ENCODE measurements at regions not wholly inside any gene's neighbourhood (a gene's known extent, or its start where the extent isn't known, plus 50 kb on each side); places are given as distances from the start of the nearest gene placed in this dataset.

DNA sequence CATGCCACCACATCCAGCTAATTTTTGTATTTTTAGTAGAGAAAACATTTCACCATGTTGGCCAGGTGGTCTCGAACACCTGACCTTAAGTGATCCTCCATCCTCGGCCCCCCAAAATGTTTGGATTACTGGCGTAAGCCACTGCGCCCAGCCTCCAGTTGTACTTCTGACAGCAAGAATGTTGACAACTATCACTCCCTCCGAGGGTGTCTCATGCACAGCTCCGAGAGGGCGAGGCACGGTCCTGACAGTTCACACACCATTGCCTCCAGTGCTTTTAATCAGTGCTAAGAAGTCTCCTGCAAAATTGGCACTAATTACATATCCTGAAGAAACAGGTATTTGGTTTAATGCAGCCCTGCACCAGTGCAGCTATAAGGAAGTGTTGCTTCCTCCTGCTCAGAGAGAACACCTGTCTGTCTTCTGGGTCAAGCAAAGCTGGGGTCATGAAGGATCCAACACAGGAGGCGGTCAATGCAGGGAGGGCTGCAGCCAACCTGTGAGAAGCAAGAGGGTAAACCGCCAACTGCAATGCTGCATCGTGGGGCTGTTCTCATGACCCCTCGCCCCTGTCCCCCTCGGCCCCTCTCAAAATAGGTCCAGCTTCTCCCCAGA lies 184.0 kb downstream of the MED10 start:
- DNase-seq: no peak

DNA sequence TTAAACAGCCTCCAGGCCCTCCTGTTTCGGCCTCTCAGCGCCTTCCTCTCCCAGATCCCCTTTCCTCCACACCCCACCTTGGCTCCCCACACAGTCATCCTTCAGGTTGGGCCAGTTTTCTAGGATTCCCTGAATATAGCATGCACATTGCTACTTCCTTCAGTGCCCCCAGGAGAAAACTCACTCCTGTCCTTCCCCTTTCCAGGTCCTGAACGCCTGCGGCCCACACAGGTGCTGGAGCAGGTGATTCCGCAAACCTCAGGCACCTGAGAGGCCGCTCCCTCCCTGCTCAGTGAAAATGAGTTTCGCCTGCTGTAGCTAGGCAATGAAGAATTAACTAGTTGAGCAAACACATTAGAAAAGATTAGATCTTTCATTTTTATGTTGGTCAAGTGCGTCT lies 185.0 kb downstream of the MED10 start:
- no peak for DNase-seq

DNA sequence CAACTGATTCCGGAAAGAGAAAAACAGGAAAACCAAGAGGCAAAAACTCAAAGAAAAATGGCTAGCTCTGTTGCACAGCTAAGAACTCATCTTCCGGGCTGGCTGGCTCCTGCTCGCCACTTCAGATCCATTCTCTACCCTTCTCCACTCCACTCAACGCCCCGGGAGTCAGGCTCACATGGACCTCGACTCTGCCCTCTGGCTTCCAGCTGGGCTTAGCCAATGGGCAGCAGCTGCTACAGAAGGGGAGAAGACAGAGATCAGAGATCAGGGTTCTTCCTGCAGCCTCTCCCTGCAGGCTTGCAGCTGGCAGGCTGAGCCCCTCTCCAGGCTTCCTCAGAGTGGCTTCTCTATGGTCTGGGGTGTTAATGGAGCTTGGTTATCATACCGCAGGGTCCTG lies 187.5 kb downstream of the MED10 start:
- DNase-seq: no peak

GRCh38 chr5:6188976-6189375 lies 189.4 kb downstream of the MED10 start:
- no peak for DNase-seq

DNA sequence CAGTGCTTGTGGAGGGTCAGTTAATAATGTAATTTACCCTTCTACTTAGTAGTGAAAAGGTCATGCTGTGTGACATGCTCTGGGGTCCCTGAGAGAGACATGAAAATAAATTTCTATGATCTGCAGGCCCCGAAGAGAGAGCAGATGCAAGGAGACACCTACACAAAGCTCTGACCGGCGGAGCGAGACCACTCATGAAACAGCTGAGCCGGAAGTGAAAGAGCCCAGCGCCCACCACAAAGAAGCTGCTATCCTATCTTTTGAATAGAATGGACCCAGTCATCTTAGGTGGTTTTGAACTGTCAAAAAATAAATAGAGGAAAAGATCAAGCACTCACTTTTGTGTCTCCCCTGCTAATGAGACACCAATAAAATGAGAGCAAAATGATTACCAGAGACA lies 190.0 kb downstream of the MED10 start:
- no peak for DNase-seq

GRCh38 chr5:6187501-6187900 lies 190.8 kb downstream of the MED10 start:
- DNase-seq: no peak

GRCh38 chr5:6185574-6185973 lies 192.8 kb downstream of the MED10 start:
- no peak for DNase-seq

DNA sequence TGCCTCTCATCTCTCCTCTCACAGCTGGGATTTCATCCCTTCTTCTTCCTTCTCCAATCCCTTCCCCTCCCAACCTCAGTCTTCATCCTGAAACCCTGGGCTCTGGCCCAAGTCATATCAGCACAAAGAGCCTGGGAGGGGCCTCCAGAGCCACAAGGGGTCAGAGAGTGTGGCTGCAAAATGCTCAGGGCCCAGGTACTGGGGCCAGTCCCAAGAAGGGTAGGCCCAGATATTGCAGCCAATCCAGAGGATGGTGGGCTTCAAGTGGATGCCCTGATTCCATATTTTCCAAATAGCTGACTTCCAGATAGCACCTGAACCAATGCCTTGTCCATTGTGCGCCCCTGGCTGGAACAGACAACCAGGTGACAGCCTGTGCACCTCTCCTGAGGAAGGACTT lies 193.9 kb downstream of the MED10 start:
- no peak for DNase-seq

GRCh38 chr5:6183391-6184390 lies 194.7 kb downstream of the MED10 start:
- DNase-seq: no peak

- DNase-seq: no peak
Measured at GRCh38 chr5:6182271-6182815, 196.0 kb downstream of the MED10 start.

- no peak for DNase-seq
Measured at GRCh38 chr5:6181871-6182270, 196.5 kb downstream of the MED10 start.

GRCh38 chr5:6181147-6181729 lies 197.1 kb downstream of the MED10 start:
- no peak for DNase-seq

DNA sequence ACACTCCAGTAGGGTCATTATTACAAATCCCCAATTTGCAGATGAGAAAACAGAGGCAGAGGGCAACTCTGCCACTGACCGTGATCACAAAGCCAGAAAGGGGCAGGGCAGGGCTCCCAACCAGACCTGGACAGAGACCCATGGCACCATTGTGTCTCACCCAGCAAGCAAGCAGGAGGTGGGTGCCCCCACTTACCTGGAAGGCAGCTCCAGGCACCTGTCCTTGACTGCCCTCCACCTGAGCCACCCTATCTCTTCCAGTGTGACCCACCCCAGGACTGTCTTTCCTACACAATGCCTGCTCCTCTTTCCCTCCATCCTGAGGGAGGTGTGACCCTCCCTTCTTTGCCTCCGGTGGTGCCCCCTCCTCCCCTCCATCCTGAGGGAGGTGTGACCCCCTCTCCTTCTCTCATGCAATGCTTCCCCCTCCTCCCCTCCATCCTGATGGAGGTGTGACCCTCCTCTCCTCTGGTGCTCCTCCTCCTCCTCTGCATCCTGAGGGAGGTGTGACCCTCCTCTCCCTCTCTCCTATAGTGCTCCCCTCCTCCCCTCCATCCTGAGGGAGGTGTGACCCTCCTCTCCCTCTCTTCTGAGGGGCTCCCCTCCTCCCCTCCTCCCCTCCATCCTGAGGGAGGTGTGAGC lies 198.0 kb downstream of the MED10 start:
- no peak for DNase-seq

GRCh38 chr5:6178846-6179532 lies 199.4 kb downstream of the MED10 start:
- no peak for DNase-seq

GRCh38 chr5:6177926-6178325 lies 200.4 kb downstream of the MED10 start:
- DNase-seq: no peak

DNA sequence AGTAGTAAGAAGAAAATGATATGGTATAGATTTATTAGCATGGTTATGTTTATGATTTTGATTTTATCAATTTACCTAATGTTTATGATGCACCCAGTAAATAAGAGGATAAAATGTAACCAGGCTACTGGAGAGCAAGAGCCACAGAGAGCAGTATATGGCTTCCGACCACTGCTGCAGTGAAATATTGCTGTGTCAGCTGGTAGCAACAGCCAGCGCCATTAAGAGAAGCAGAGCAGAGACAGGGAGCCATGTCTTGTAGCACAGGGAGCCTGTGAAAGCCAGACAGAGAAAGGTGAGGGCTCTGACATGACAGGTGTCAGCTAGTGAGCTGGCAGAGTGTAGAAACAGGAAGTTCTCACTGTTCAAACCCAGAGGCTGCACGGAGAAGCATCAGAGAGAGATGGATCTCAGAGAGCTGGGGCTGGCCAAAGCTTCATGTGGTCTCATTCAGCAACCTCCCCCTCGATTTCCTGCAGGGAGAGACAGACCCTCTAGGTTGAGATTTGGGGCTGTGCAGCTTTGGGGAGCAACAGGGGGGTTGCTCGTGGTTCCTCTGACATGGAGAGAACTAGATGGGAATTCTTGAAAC lies 202.1 kb downstream of the MED10 start:
- no peak for DNase-seq

DNA sequence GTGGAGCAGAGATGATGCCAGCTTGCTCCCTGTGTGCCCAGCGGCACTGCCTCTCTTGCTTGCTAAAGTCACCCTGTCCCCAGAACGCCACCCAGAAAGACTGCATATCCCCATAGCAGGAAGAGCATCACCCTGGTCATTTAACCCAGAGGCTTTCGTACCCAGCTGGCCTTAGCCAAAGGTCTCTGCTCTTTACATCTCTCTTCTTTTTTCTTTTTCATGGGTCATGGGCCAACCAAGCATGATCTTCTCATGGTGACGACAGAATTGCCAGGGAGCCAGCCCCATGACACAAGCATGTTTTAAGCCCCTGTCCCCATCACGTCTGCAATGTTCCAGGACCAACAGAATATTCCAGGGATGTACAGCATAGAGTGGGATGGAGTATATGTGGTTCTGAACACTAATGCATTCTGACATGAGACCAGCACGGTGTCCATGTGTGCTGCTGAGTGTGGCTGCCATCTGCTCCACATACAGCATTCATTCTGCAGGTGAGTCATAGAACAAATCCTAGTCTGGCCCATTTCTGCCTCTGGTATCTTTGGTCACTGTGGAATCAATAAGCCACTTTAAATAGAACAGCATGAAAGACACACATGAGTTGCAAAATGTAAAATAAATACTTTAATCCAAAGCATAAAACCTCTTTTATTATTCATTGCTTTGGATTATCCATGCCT lies 203.0 kb downstream of the MED10 start:
- DNase-seq: no peak

DNA sequence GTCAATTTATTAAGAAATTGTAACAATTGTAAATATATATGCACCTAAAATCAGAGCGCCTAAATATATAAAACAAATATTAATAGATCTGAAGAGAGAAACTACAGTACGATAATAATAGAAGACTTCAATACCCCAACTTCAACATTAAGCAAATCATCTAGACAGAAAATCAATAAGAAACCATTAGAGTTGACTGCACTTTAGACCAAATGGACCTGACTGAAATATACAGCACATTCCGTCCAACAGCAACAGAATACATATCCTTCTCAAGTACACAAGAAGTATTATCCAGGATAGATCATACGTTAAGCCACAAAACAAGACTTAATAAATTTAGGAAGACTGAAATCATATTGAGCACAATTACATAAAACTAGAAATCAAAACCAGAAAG lies 208.7 kb downstream of the MED10 start:
- no peak for DNase-seq

DNA sequence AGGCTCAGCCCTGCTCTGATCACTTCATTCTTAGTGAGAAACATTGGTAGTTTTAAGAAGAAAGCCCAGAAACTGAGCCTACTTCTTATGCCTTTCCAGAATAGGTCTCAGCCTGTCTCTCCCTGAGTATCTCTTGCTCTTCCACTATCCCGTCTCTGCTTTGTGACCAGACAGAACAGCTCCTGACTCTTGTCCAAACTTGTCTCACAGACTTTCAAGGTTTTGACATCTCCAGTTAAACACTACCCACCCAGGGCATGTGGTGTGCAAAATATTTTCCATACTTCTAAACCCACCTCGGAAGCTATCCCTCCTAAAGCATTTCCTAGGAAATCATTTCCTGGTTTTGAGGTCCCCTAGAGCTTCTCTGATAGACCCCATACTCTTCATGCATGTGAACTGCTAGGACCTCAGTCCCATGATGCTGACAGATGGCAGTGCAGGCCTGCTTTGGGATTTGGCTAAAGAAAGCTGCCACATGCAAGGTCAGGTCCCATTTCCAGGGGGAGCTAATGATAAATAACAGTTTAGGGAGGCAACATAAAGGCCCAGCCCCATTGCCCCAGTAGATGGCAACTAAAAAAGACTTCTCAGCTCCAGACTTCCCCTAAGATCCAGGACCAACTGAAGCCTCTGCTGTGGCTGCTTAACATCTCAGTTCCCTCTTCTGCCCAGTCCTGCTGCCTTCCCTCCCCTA lies 211.5 kb downstream of the MED10 start:
- DNase-seq: no peak

DNA sequence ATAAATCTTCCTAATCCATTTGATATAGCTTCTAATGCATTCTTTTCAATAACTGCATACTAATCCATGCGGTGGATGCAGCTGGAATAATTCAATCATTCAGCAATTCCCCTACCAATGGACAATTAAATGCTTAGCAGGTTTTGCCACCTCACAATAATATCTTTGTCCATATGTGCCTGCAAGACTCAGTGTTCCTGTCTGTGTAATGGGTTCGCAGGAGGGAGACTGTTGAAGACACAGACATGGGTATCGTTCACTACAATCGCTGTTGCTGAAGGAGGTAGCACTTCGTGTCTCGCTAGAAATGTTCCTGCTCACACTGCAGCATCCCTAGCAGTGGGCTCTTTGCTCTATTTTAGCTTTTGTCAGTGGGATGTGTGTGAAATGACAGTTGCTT lies 214.4 kb downstream of the MED10 start:
- DNase-seq: no peak

GRCh38 chr5:6162175-6162574 lies 216.2 kb downstream of the MED10 start:
- DNase-seq: no peak
